Cardiac fibroblast (primary cell): ENCODE measurements at regions not wholly inside any gene's neighbourhood (a gene's known extent, or its start where the extent isn't known, plus 50 kb on each side); places are given as distances from the start of the nearest gene placed in this dataset.

Experiments used
- DNase-seq, 2 donors: peaks; one replicate each; pipeline versions ENCODE4 v3.0.0 to v3.0.0-alpha.2; 2010; ENCODE audit warnings: low read depth in 2 of 2
- H3K4me3 ChIP-seq, 2 donors: replicated peaks in 1 of 2; 1 replicate in 1 of 2; 2 replicates in 1 of 2; pipeline ENCODE4 v1.5.1; 2011; ENCODE audit warnings: low read depth in 2 of 2, low read length in 2 of 2, mild to moderate bottlenecking in 2 of 2, moderate library complexity in 1 of 2
- TF ChIP-seq, protein P1 (sequence below): IDR thresholded peaks from one replicate; pipeline ENCODE4 v1.5.1; 2011; ENCODE audit warnings: low read depth, mild to moderate bottlenecking, low read length, inconsistent platforms

DNA sequence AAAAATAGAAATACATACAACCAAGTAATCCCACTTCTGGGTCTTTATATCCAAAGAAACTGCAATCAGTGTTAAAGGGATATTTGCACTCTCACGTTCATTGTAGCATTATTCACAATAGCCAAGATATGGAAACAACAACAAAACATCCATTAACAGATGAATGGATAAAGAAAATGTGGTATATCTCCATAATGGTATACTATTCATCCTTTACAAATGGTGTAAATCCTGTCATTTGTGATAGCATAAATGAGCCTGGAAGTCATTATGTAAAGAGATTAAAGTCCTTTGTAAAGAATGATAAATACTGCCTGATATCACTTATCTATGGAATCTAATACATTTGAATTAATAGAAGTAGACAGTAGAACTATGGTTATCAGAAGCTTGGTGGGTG lies 327.7 kb downstream of the UTRN start:
- TF ChIP-seq, protein P1, sequence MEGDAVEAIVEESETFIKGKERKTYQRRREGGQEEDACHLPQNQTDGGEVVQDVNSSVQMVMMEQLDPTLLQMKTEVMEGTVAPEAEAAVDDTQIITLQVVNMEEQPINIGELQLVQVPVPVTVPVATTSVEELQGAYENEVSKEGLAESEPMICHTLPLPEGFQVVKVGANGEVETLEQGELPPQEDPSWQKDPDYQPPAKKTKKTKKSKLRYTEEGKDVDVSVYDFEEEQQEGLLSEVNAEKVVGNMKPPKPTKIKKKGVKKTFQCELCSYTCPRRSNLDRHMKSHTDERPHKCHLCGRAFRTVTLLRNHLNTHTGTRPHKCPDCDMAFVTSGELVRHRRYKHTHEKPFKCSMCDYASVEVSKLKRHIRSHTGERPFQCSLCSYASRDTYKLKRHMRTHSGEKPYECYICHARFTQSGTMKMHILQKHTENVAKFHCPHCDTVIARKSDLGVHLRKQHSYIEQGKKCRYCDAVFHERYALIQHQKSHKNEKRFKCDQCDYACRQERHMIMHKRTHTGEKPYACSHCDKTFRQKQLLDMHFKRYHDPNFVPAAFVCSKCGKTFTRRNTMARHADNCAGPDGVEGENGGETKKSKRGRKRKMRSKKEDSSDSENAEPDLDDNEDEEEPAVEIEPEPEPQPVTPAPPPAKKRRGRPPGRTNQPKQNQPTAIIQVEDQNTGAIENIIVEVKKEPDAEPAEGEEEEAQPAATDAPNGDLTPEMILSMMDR: no peak
- DNase-seq: no peak
- H3K4me3 ChIP-seq: no peak overlapping the region

DNA sequence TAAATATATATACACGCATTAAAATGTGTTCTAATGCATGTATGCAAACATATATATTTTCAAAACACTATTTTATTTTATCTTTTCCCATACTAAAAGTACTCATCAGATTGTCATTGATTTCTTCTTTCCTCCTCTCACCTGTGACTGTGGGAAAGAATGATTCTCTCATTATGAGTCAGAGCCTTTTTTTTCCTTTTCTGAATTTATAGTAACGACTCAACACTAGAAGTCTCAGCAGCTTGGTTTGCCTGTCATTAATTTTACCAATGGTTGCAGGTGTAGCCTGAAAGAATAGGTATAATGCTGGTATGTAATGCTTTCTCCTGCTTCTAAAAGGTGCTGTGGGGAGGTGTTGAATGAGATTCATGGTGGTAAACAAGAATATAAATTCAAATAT lies 328.7 kb downstream of the UTRN start:
- TF ChIP-seq, protein P1: no peak
- no peak overlapping the region for H3K4me3 ChIP-seq
- DNase-seq: no peak

DNA sequence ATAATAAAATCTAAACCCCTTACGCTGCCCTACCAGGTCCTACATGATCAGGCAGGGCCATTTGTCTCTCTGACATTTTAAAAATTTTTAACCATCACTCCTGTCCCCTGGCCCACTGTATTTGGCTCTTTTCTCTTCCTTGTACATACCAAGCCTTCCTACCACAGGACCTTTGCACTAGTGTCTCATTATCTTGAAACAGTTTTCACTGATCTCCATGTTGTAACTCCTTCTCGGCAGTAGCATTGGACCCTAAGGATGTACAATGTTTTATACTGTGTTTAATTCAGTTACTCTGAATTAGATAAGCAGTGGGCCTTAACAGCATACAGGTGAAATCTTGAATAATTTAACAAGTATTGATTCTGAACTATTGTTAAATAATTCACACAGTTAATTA lies 330.7 kb downstream of the UTRN start:
- TF ChIP-seq, protein P1: no peak

DNA sequence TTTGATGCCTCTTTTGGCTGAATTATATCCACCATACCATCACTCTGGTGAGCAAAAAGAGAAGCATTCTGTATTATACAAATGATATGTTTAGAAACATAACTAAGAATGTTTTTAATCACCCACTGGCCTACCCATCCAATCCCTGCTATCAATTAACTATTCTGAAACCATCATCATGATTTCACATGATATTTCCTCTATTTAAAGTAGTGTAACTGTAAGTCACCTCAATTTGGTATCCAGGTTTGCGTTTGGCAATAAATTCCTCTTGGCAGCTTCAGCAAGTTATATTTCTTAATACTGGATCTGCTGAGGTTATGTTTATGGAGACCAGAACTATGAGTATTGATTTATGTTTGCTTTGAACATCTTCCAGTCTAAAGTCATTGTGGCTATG lies 332.1 kb downstream of the UTRN start:
- H3K4me3 ChIP-seq: no peak overlapping the region
- TF ChIP-seq, protein P1: no peak
- DNase-seq: no peak

More for the DNA sequence above, 330.7 kb downstream of the UTRN start:
- no peak overlapping the region for H3K4me3 ChIP-seq
- no peak for DNase-seq

DNA sequence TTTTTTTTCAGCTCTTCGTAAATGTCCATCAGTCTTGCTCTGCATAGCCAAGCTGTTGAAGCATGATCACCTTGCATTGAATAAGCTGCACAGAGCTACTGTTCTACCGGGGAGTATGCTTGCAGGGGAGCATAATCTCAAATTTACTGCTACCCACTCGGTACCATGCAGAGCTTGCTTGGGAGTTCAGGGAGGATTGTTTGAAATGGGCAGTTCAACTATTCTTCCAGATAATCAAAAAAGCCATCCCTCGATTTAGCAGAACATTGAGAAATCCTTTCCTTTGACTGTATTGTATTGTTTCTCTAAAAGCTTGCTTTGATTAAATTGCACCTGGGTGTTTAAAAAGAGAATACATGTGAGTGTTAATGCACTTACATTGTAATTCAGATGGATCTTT lies 332.6 kb downstream of the UTRN start:
- no peak for DNase-seq
- H3K4me3 ChIP-seq: no peak overlapping the region
- TF ChIP-seq, protein P1: no peak

DNA sequence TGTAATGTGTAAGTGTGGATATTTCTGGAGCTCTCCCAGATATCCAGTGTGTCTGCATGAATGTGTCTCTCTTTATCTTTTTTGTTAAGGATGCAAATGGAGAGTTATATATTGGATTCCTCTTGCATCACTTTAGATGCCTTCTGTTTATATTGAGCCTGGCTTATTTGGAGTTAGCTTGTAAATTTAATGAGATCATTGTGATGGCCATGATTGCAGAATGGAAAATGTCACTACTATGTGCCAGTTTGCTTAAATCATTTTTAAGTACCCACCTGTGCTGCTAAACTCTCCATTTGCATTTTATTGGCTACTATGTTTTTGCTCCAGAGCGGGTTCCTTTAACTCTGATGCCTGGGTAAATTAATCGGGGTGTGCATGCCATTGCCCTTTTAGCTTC lies 334.8 kb downstream of the UTRN start:
- H3K4me3 ChIP-seq: no peak overlapping the region
- DNase-seq: no peak
- TF ChIP-seq, protein P1: no peak

DNA sequence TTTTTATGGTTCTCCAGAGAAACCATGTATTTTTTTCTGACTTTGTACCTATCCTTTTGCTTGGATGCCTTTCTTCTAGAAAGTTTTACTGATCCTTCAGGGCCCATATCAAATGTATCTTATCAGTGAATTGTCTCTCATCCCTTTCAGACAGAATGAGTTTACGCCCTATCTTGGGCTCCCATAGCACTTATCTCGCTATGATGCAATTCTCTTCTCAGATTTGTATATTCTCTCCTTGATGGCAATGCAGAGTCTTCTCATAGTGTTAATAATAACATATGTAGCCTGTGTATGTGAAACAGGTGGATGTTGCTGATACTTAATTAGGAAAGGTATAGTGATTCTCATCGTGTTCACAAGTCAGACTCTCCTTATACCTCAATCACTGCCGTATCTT lies 336.2 kb downstream of the UTRN start:
- DNase-seq: no peak
- TF ChIP-seq, protein P1: no peak
- no peak overlapping the region for H3K4me3 ChIP-seq
